ENCODE measurements at regions not wholly inside any gene's neighbourhood (a gene's known extent, or its start where the extent isn't known, plus 50 kb on each side); places are given as distances from the start of the nearest gene placed in this dataset.

- no peak for TF ChIP-seq CTCF (IDR thresholded peaks at IDR 0.05; ENCODE audit: poor library complexity, severe bottlenecking)
- Histone ChIP-seq H3K36me3 (ENCODE audit: low read depth) (no peaks in the 10 kb centered on the region), H3K27ac (ENCODE audit: poor library complexity, severe bottlenecking) (no peak overlapping the region), H3K9me3 (ENCODE audit: severe bottlenecking) (no peaks in the 10 kb centered on the region), H3K4me1 (ENCODE audit: insufficient read depth, poor library complexity, severe bottlenecking) (peaks cover 3% of the 10 kb centered on the region), H3K4me3 (ENCODE audit: severe bottlenecking) (no peak overlapping the region), H3K27me3 (ENCODE audit: insufficient read depth, poor library complexity, severe bottlenecking) (no peaks in the 10 kb centered on the region)
- peak; percentile 14; the same call in 1 of the 3 replicates for ATAC-seq (ENCODE audit: low read depth)
- no peak for DNase-seq (ENCODE audit: low spot score)
These were observed 122.5 kb downstream of the PHLDA1 start for GRCh38 chr12:75908961-75909605.

GRCh38 chr12:75905922-75906321, 125.7 kb downstream of the PHLDA1 start:
- DNase-seq (ENCODE audit: low spot score) (no peak), ATAC-seq (ENCODE audit: low read depth) (no peak)
- no peak overlapping the region for H3K4me3 ChIP-seq (ENCODE audit: severe bottlenecking)
- no peaks in the 10 kb centered on the region for H3K27me3 ChIP-seq (ENCODE audit: insufficient read depth, poor library complexity, severe bottlenecking)
- no peaks in the 10 kb centered on the region for H3K9me3 ChIP-seq (ENCODE audit: severe bottlenecking)
- H3K27ac ChIP-seq (ENCODE audit: poor library complexity, severe bottlenecking) = no peak overlapping the region
- TF ChIP-seq CTCF (IDR thresholded peaks at IDR 0.05; ENCODE audit: poor library complexity, severe bottlenecking) = no peak
- no peaks in the 10 kb centered on the region for H3K36me3 ChIP-seq (ENCODE audit: low read depth)
- peaks cover 3% of the 10 kb centered on the region for H3K4me1 ChIP-seq (ENCODE audit: insufficient read depth, poor library complexity, severe bottlenecking)

- ATAC-seq (ENCODE audit: low read depth) = no peak
- no peak for TF ChIP-seq CTCF (IDR thresholded peaks at IDR 0.05; ENCODE audit: poor library complexity, severe bottlenecking)
- H3K9me3 ChIP-seq (ENCODE audit: severe bottlenecking) = no peaks in the 10 kb centered on the region
- H3K4me1 ChIP-seq (ENCODE audit: insufficient read depth, poor library complexity, severe bottlenecking) = no peaks in the 10 kb centered on the region
- no peaks in the 10 kb centered on the region for H3K36me3 ChIP-seq (ENCODE audit: low read depth)
- H3K27ac ChIP-seq (ENCODE audit: poor library complexity, severe bottlenecking) = no peak overlapping the region
- H3K27me3 ChIP-seq (ENCODE audit: insufficient read depth, poor library complexity, severe bottlenecking) = no peaks in the 10 kb centered on the region
- no peak overlapping the region for H3K4me3 ChIP-seq (ENCODE audit: severe bottlenecking)
- no peak for DNase-seq (ENCODE audit: low spot score)
These were observed 130.8 kb downstream of the PHLDA1 start for GRCh38 chr12:75900781-75901254.

- H3K27ac ChIP-seq (ENCODE audit: poor library complexity, severe bottlenecking) = no peak overlapping the region
- ATAC-seq (ENCODE audit: low read depth) = no peak
These were observed 131.3 kb downstream of the PHLDA1 start for GRCh38 chr12:75900226-75900625.

More at GRCh38 chr12:75900226-75900625, 131.3 kb downstream of the PHLDA1 start:
- TF ChIP-seq CTCF (IDR thresholded peaks at IDR 0.05; ENCODE audit: poor library complexity, severe bottlenecking) = no peak
- DNase-seq (ENCODE audit: low spot score) = no peak
- H3K9me3 ChIP-seq (ENCODE audit: severe bottlenecking) = no peaks in the 10 kb centered on the region
- no peaks in the 10 kb centered on the region for H3K27me3 ChIP-seq (ENCODE audit: insufficient read depth, poor library complexity, severe bottlenecking)
- H3K4me1 ChIP-seq (ENCODE audit: insufficient read depth, poor library complexity, severe bottlenecking) = no peaks in the 10 kb centered on the region
- H3K4me3 ChIP-seq (ENCODE audit: severe bottlenecking) = no peak overlapping the region
- no peaks in the 10 kb centered on the region for H3K36me3 ChIP-seq (ENCODE audit: low read depth)
